ENCODE measurements at regions not wholly inside any gene's neighbourhood (a gene's known extent, or its start where the extent isn't known, plus 50 kb on each side); places are given as distances from the start of the nearest gene placed in this dataset.

DNA sequence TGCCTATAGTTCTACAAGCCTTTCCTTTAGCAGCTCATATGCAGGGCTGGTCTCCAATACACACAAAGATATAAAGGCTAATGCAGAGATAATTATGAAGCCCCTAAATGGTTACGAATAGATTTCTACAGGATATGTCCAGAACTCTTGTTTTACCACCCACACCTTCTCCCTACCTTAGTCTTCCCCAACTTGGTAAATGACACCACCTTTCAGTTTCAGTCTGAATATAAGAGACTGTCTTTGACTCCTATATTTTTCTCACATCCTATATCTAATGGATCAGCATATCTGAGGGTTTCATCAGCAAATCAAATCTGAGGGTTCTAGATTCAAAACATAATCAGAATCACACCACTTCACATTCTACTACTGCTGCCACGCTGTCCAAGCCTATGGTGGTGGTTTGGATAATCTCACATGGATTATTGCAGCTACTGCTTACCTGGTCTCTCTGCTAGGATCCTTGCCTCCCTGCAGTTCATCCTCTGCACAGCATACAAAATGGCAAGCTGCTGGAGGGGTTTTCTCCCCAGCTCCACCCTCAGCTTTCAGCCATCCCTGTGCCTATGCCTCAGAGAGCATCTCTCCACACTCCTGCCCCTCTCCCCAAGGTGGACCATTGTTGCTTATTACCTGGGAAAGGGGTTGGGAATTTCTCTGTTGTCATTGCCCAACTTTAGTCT is 178.0 kb upstream of the SPOPL start:
- TF ChIP-seq, protein P1, sequence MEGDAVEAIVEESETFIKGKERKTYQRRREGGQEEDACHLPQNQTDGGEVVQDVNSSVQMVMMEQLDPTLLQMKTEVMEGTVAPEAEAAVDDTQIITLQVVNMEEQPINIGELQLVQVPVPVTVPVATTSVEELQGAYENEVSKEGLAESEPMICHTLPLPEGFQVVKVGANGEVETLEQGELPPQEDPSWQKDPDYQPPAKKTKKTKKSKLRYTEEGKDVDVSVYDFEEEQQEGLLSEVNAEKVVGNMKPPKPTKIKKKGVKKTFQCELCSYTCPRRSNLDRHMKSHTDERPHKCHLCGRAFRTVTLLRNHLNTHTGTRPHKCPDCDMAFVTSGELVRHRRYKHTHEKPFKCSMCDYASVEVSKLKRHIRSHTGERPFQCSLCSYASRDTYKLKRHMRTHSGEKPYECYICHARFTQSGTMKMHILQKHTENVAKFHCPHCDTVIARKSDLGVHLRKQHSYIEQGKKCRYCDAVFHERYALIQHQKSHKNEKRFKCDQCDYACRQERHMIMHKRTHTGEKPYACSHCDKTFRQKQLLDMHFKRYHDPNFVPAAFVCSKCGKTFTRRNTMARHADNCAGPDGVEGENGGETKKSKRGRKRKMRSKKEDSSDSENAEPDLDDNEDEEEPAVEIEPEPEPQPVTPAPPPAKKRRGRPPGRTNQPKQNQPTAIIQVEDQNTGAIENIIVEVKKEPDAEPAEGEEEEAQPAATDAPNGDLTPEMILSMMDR (IDR thresholded peaks at IDR 0.05) = no peak
- TF ChIP-seq EP300 (IDR thresholded peaks at IDR 0.05) (no peak), POLR2AphosphoS5 (IDR thresholded peaks at IDR 0.05) (no peak), POLR2A (IDR thresholded peaks at IDR 0.05) (no peak)

Measured in gastroesophageal sphincter (tissue), 3 donors.